Immature natural killer cell (primary cell): ENCODE measurements at regions not wholly inside any gene's neighbourhood (a gene's known extent, or its start where the extent isn't known, plus 50 kb on each side); places are given as distances from the start of the nearest gene placed in this dataset.

Experiments
- DNase-seq, 3 donors: peaks; one replicate each; pipeline ENCODE4 v3.0.0; 2022; ENCODE audit warnings: mixed read lengths in 1 of 3
- H3K27ac Mint-ChIP-seq, 6 donors: one replicate each; pipeline ENCODE4 v1.8.0; 2020; ENCODE audit warnings: mixed read lengths in 6 of 6, mild to moderate bottlenecking in 5 of 6, inconsistent platforms in 4 of 6, moderate library complexity in 3 of 6
- H3K27me3 Mint-ChIP-seq, 3 donors: one replicate each; pipeline ENCODE4 v1.8.0; 2020 to 2021; ENCODE audit warnings: low read depth in 3 of 3, mild to moderate bottlenecking in 3 of 3, mixed read lengths in 3 of 3, moderate library complexity in 3 of 3, inconsistent platforms in 1 of 3
- H3K36me3 Mint-ChIP-seq, 3 donors: one replicate each; pipeline ENCODE4 v1.8.0; 2020; ENCODE audit warnings: mixed read lengths in 3 of 3, inconsistent platforms in 2 of 3, mild to moderate bottlenecking in 2 of 3
- H3K4me1 Mint-ChIP-seq, 2 donors: one replicate each; pipeline ENCODE4 v1.8.0; 2020; ENCODE audit warnings: inconsistent platforms in 2 of 2, mild to moderate bottlenecking in 2 of 2, mixed read lengths in 2 of 2, moderate library complexity in 1 of 2
- H3K4me3 Mint-ChIP-seq, 5 donors: one replicate each; pipeline ENCODE4 v1.8.0; 2020; ENCODE audit warnings: mild to moderate bottlenecking in 5 of 5, mixed read lengths in 5 of 5, inconsistent platforms in 3 of 5, moderate library complexity in 3 of 5
- H3K9me3 Mint-ChIP-seq, 6 donors: one replicate each; pipeline ENCODE4 v1.8.0; 2020; ENCODE audit warnings: mild to moderate bottlenecking in 6 of 6, mixed read lengths in 6 of 6, inconsistent platforms in 4 of 6, moderate library complexity in 3 of 6

DNA sequence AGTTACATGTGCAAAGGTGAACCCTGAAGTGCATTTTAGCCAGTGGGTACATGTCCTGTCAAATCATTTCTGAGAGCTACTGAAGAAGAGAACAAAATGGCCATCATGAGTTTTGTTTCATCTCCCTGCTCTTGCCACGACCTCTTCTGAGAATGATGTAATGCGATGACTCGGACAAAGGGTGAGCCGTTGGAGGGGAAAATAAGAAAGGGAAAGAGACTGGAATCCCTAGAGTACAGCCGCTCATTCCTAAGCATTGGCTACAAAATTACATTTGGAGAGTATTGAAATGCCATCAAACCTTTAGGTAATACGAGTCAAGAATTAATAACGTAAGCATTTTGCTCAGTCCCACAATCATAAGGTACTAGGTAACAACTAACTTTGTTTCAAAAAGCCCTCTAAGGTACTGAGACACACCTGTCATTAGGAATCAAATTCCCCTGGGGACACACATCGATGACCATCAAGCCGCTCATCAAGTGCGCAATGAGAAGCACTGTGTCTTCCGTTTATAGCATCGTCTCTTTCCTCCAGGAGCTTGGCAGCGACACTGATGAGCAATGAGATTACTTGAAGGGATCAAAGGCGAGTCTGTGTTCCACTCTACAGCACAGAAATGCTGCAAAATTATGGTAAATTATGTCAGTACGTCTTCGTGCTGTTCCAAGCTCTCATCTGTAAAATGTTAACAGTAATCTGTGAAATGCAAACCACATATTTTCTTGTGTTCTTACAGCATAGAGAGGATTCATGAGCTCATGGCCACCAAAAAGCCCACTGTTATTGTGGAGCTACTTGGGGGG lies 97.3 kb upstream of the PIEZO2 start:
- Mint-ChIP-seq H3K27ac (no peak overlapping the region), H3K4me1 (no peaks in the 10 kb centered on the region), H3K36me3 (no peaks in the 10 kb centered on the region), H3K9me3 (peaks cover 1 to 12% (median 4%) of the 10 kb centered on the region in 6 donors), H3K4me3 (no peak overlapping the region), H3K27me3 (peaks cover 0 to 2% (median 0%) of the 10 kb centered on the region in 3 donors)
- DNase-seq: no peak

DNA sequence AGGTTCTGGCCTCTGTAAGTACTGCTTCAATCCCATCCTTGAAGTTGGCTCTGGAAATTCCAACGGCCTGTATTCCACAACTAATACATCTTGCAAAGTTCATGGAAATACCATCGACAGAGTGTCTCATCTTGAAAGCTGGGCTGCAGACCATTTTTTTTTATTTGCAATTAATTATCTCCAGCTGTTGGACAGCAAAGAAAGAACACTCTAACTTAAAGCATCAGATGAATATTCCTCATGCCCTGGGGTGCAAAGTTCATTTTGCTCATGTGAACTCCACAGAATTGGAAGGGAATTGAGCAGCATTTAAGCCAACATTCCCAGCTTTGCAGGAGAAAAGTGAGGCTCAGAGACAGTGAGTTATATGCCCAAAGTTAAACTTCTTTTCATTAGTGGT lies 96.5 kb upstream of the PIEZO2 start:
- Mint-ChIP-seq H3K9me3 (peaks cover 0 to 12% (median 4%) of the 10 kb centered on the region in 6 donors), H3K27ac (no peak overlapping the region), H3K36me3 (no peaks in the 10 kb centered on the region), H3K27me3 (peaks cover 0 to 2% (median 0%) of the 10 kb centered on the region in 3 donors), H3K4me1 (no peaks in the 10 kb centered on the region), H3K4me3 (no peak overlapping the region)
- DNase-seq: no peak

DNA sequence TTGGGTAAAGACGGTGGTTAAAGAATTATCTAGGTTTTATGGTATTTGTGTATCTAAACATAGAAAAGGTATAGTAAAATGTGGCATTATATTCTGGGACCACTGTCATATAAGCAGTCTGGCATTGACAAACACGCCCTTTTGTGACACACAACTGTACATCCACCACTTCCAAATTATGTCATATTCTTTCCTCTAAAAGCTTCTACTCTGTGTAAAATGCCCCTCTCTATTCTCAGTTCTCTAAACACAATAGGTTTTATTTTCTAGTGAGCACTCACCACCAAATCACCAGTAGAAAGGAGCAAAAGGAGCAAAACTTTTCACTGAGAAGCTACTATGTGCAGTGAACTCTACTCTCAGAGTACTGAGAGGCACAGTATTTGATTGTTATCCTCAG lies 88.1 kb upstream of the PIEZO2 start:
- no peak overlapping the region for H3K27ac Mint-ChIP-seq
- no peak for DNase-seq
- H3K36me3 Mint-ChIP-seq: no peaks in the 10 kb centered on the region
- H3K4me3 Mint-ChIP-seq: no peak overlapping the region
- peaks cover 0 to 2% (median 0%) of the 10 kb centered on the region in 3 donors for H3K27me3 Mint-ChIP-seq
- H3K9me3 Mint-ChIP-seq: peaks cover 0 to 5% (median 1%) of the 10 kb centered on the region in 6 donors
- H3K4me1 Mint-ChIP-seq: no peaks in the 10 kb centered on the region

DNA sequence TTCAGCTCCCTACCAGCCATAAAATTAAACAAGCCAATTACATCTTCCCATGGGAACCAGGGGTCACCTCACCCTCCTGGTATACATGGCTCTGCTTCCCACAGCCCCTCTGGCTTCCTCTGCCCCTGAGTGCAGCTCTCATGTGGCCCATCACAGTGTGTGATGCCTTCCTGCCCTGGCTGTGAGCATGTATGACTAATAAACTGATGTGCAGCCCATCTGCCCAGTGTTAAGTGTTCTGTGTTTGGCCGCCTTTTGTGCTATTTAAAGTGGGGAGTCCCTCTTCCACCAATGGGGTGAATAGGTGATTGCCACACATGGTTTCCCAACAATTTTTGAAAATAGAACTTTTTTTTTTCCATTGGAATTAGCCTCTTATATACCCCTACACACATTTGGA lies 87.7 kb upstream of the PIEZO2 start:
- peaks cover 0 to 2% (median 0%) of the 10 kb centered on the region in 3 donors for H3K27me3 Mint-ChIP-seq
- no peak for DNase-seq
- no peak overlapping the region for H3K27ac Mint-ChIP-seq
- H3K36me3 Mint-ChIP-seq: no peaks in the 10 kb centered on the region
- no peak overlapping the region for H3K4me3 Mint-ChIP-seq
- peaks cover 0 to 5% (median 1%) of the 10 kb centered on the region in 6 donors for H3K9me3 Mint-ChIP-seq
- no peaks in the 10 kb centered on the region for H3K4me1 Mint-ChIP-seq

DNA sequence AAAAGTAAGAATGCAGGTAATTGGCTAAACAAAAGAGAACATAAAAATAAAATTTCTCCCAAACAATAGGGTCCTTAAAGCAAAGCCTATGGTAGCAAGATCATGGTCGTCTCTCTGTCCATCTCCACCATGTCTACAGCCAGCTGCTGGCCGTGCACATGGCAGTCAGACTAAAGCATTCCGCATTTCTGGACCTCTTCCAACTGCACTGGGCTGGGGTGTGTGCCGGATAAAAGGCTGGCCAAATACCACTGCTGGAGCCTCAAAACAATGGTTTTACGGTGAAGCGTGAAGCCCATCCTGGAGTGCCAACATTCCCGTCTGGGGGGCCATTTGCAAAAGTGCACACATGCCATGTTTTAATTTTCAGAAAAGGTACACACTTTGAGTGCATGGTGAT lies 74.8 kb upstream of the PIEZO2 start:
- Mint-ChIP-seq H3K4me3 (no peak overlapping the region), H3K36me3 (no peaks in the 10 kb centered on the region), H3K27ac (no peak overlapping the region), H3K27me3 (peaks cover 1 to 2% (median 2%) of the 10 kb centered on the region in 3 donors), H3K9me3 (peaks cover 0 to 5% (median 1%) of the 10 kb centered on the region in 6 donors), H3K4me1 (no peaks in the 10 kb centered on the region)
- no peak for DNase-seq

DNA sequence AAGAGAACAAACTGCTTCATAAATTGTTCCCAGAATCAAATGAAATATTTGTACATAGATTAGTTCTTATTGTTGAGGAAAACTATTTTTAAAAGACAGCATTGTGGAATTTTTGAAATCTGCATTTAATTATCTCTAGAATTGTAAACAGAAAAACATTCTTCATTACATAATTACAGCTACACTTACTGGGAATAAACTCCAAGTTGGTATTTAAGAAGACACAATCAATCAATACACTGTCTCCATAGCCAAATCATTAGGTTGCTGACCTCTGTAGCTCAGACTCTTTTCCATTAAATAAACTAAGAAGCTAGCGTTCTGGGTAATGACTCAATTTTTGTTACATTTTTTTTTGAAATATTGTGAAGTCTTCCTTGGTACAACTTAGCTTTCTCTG lies 70.2 kb upstream of the PIEZO2 start:
- H3K9me3 Mint-ChIP-seq: peaks cover 0 to 10% (median 4%) of the 10 kb centered on the region in 6 donors
- DNase-seq: no peak
- no peaks in the 10 kb centered on the region for H3K4me1 Mint-ChIP-seq
- peaks cover 0 to 2% (median 0%) of the 10 kb centered on the region in 3 donors for H3K27me3 Mint-ChIP-seq
- no peak overlapping the region for H3K27ac Mint-ChIP-seq
- no peaks in the 10 kb centered on the region for H3K36me3 Mint-ChIP-seq
- no peak overlapping the region for H3K4me3 Mint-ChIP-seq

DNA sequence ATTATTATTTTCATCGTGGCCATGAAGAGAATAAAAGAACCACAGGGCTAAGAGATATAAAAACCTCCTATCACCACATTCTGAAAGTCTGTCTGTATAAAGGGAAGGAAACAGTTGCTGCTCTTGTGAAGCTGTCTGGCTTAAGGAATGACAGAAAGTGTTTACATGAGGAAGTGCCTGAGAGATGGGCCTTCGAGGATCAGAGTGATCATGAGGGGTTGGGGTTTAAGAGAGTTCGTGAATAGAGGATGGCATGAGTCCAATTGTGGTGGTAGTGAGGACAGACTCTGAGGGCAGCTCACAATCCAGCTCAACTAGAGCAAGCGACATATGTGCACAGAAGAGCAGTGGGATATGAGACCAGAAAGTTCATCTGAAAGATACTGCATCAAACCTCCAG lies 65.8 kb upstream of the PIEZO2 start:
- DNase-seq: no peak
- no peak overlapping the region for H3K4me3 Mint-ChIP-seq
- peaks cover 0 to 10% (median 2%) of the 10 kb centered on the region in 6 donors for H3K9me3 Mint-ChIP-seq
- H3K4me1 Mint-ChIP-seq: no peaks in the 10 kb centered on the region
- no peaks in the 10 kb centered on the region for H3K36me3 Mint-ChIP-seq
- no peaks in the 10 kb centered on the region for H3K27me3 Mint-ChIP-seq
- H3K27ac Mint-ChIP-seq: no peak overlapping the region

DNA sequence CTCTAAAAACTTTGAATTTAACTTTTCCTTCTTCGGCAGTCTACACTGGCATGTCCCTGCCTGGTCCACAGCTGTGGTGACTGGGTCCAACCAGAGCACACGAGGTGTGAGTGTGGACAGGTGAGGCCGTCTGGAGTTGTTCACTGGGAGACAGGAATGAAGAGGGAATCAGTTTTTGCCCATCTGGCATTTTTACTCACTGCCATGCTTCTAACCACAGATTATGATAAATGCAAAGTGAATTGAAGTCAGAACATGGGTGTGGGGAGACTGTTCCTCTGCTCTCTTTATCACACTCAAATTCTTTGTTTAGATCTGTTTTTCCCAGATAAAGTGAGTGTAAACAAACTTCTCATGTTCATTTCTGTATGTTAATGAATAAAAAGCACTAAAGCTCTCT lies 54.7 kb upstream of the PIEZO2 start:
- no peak for DNase-seq
- no peak overlapping the region for H3K4me3 Mint-ChIP-seq
- H3K27ac Mint-ChIP-seq: no peak overlapping the region
- H3K9me3 Mint-ChIP-seq: peaks cover 0 to 5% (median under 1%) of the 10 kb centered on the region in 6 donors
- no peaks in the 10 kb centered on the region for H3K36me3 Mint-ChIP-seq
- H3K4me1 Mint-ChIP-seq: no peaks in the 10 kb centered on the region
- peaks cover 0 to 2% (median 0%) of the 10 kb centered on the region in 3 donors for H3K27me3 Mint-ChIP-seq

DNA sequence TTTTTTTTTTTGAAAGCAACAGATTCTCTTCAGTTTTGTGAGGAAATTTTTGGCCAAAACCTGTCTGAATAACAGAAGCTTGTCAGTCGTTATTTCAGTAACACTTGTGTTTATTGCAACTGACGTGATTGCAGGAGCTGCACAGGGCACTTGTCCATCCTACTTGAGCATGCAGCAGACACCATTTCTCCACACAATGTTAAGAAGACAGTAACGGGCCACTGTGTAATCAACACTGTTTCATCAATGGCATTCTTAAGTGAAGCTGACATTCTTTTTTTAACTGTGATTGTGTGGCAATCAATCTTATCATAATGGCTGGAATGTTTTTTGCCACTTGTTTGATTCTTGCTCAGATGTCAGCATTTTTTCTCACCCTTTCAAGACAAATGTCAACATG lies 50.1 kb upstream of the PIEZO2 start:
- peaks cover 0 to 2% (median 0%) of the 10 kb centered on the region in 3 donors for H3K27me3 Mint-ChIP-seq
- no peak overlapping the region for H3K4me3 Mint-ChIP-seq
- no peaks in the 10 kb centered on the region for H3K36me3 Mint-ChIP-seq
- DNase-seq: no peak
- H3K4me1 Mint-ChIP-seq: no peaks in the 10 kb centered on the region
- H3K27ac Mint-ChIP-seq: no peak overlapping the region
- H3K9me3 Mint-ChIP-seq: peaks cover 0 to 6% (median 0%) of the 10 kb centered on the region in 6 donors
